ENCODE measurements at regions not wholly inside any gene's neighbourhood (a gene's known extent, or its start where the extent isn't known, plus 50 kb on each side); places are given as distances from the start of the nearest gene placed in this dataset.

- no peak for DNase-seq (ENCODE audit: low read depth, low spot score)
These were observed 413.3 kb downstream of the MID1IP1 start for GRCh38 chrX:39214387-39215126.

- DNase-seq (ENCODE audit: low read depth, low spot score) = no peak
These were observed 419.7 kb downstream of the MID1IP1 start for GRCh38 chrX:39220952-39221351.

GRCh38 chrX:39222346-39223113 is 421.3 kb downstream of the MID1IP1 start:
- DNase-seq (ENCODE audit: low read depth, low spot score) = no peak

GRCh38 chrX:39226251-39226650 is 425.0 kb downstream of the MID1IP1 start:
- no peak for DNase-seq (ENCODE audit: low read depth, low spot score)

GRCh38 chrX:39227371-39227770 is 426.1 kb downstream of the MID1IP1 start:
- no peak for DNase-seq (ENCODE audit: low read depth, low spot score)

- no peak for DNase-seq (ENCODE audit: low read depth, low spot score)
These were observed 436.7 kb downstream of the MID1IP1 start for GRCh38 chrX:39238006-39238405.

GRCh38 chrX:39242187-39242586 is 440.9 kb downstream of the MID1IP1 start:
- no peak for DNase-seq (ENCODE audit: low read depth, low spot score)

GRCh38 chrX:39244147-39244546 is 442.9 kb downstream of the MID1IP1 start:
- DNase-seq (ENCODE audit: low read depth, low spot score) = no peak

- no peak for DNase-seq (ENCODE audit: low read depth, low spot score)
These were observed 443.8 kb downstream of the MID1IP1 start for GRCh38 chrX:39245024-39245423.

GRCh38 chrX:39247536-39247935 is 446.3 kb downstream of the MID1IP1 start:
- DNase-seq (ENCODE audit: low read depth, low spot score) = no peak

- DNase-seq (ENCODE audit: low read depth, low spot score) = no peak
These were observed 447.1 kb downstream of the MID1IP1 start for GRCh38 chrX:39248330-39248729.

- DNase-seq (ENCODE audit: low read depth, low spot score) = no peak
These were observed 448.7 kb downstream of the MID1IP1 start for GRCh38 chrX:39249999-39250398.

GRCh38 chrX:39251995-39252394 is 450.7 kb downstream of the MID1IP1 start:
- DNase-seq (ENCODE audit: low read depth, low spot score) = no peak

- DNase-seq (ENCODE audit: low read depth, low spot score) = no peak
These were observed 452.3 kb downstream of the MID1IP1 start for GRCh38 chrX:39253551-39253950.

GRCh38 chrX:39258331-39258730 is 457.1 kb downstream of the MID1IP1 start:
- no peak for DNase-seq (ENCODE audit: low read depth, low spot score)

GRCh38 chrX:39260965-39261364 is 459.7 kb downstream of the MID1IP1 start:
- DNase-seq (ENCODE audit: low read depth, low spot score) = no peak

- DNase-seq (ENCODE audit: low read depth, low spot score) = no peak
These were observed 460.3 kb downstream of the MID1IP1 start for GRCh38 chrX:39261446-39262147.

GRCh38 chrX:39262641-39263040 is 461.4 kb downstream of the MID1IP1 start:
- DNase-seq (ENCODE audit: low read depth, low spot score) = no peak

GRCh38 chrX:39264023-39264422 is 462.8 kb downstream of the MID1IP1 start:
- no peak for DNase-seq (ENCODE audit: low read depth, low spot score)

- no peak for DNase-seq (ENCODE audit: low read depth, low spot score)
These were observed 465.9 kb downstream of the MID1IP1 start for GRCh38 chrX:39267176-39267575.

GRCh38 chrX:39268207-39268606 is 466.9 kb downstream of the MID1IP1 start:
- no peak for DNase-seq (ENCODE audit: low read depth, low spot score)

- no peak for DNase-seq (ENCODE audit: low read depth, low spot score)
These were observed 474.3 kb downstream of the MID1IP1 start for GRCh38 chrX:39275500-39276068.
